Peyer's patch (tissue), 4 donors: ENCODE measurements at regions not wholly inside any gene's neighbourhood (a gene's known extent, or its start where the extent isn't known, plus 50 kb on each side); places are given as distances from the start of the nearest gene placed in this dataset.
"Not testable (repeated sequence)": the region's sequence is repeated elsewhere in the genome, so short reads cannot be mapped to it uniquely, and the experiment has no call there.

Experiments
- DNase-seq, 3 donors: peaks; one replicate each; pipeline ENCODE4 v3.0.0-alpha.2; 2017 to 2019
- H3K27ac ChIP-seq, 4 donors: fragments of 200-600 bp; sonication (generic); one replicate each; pipeline ENCODE4 v1.5.1; 2016 to 2019
- H3K27me3 ChIP-seq, 2 donors: fragments of 200-600 bp; sonication (generic); one replicate each; pipeline ENCODE4 v1.5.1; 2019
- H3K36me3 ChIP-seq, 3 donors: fragments of 200-600 bp; sonication (generic); one replicate each; pipeline ENCODE4 v1.5.1; 2016 to 2019
- H3K4me1 ChIP-seq, 4 donors: fragments of 200-600 bp; sonication (generic); one replicate each; pipeline ENCODE4 v1.5.1; 2016 to 2019
- H3K4me3 ChIP-seq, 4 donors: fragments of 200-600 bp; sonication (generic); 1 replicate in 3 of 4; 2 replicates in 1 of 4; pipeline ENCODE4 v1.5.1; 2016 to 2019; ENCODE audit warnings: mild to moderate bottlenecking in 1 of 4
- H3K9me3 ChIP-seq, 4 donors: fragments of 200-600 bp; sonication (generic); one replicate each; pipeline ENCODE4 v1.5.1; 2016 to 2019; ENCODE audit warnings: mild to moderate bottlenecking in 1 of 4
- POLR2A ChIP-seq, 2 donors: fragments of 450-650 bp; IDR thresholded peaks; one replicate each; pipeline ENCODE4 v1.5.1; 2017; ENCODE audit warnings: antibody characterized with exemption in 2 of 2, mild to moderate bottlenecking in 2 of 2, moderate library complexity in 2 of 2
- TF ChIP-seq, protein P1 (sequence below), 6 experiments: fragments of 450-650 bp in 4 of 6; fragments of 200-600 bp in 2 of 6; sonication (generic) in 1 of 6; IDR thresholded peaks; one replicate each; pipeline ENCODE4 v1.5.1; 2017 to 2019; ENCODE audit warnings: antibody characterized with exemption in 6 of 6, mild to moderate bottlenecking in 3 of 6, moderate library complexity in 1 of 6

DNA sequence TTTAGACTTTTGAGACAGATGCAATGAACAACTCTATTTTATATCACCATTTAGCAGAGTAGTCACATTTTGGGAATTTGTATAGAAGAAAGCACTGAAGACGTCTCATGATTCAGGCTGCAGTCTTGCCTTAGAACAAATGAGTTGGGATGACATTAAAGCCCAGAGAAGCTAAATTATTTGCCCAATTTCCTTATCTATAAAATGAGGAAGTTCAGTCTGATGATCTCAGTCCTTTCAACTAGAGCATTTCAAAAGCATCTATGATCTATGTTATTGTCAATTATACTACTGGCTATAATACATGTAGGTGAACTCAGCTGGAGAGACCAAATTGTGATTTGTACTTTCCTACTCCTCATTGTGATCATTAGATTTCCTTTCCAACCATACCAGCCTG is 154.1 kb downstream of the OSTF1 start:
- Histone ChIP-seq H3K27me3 (no peaks in the 10 kb centered on the region), H3K27ac (no peak overlapping the region), H3K9me3 (no peaks in the 10 kb centered on the region), H3K36me3 (no peaks in the 10 kb centered on the region), H3K4me1 (no peaks in the 10 kb centered on the region), H3K4me3 (no peak overlapping the region)
- no peak for DNase-seq
- TF ChIP-seq, protein P1, sequence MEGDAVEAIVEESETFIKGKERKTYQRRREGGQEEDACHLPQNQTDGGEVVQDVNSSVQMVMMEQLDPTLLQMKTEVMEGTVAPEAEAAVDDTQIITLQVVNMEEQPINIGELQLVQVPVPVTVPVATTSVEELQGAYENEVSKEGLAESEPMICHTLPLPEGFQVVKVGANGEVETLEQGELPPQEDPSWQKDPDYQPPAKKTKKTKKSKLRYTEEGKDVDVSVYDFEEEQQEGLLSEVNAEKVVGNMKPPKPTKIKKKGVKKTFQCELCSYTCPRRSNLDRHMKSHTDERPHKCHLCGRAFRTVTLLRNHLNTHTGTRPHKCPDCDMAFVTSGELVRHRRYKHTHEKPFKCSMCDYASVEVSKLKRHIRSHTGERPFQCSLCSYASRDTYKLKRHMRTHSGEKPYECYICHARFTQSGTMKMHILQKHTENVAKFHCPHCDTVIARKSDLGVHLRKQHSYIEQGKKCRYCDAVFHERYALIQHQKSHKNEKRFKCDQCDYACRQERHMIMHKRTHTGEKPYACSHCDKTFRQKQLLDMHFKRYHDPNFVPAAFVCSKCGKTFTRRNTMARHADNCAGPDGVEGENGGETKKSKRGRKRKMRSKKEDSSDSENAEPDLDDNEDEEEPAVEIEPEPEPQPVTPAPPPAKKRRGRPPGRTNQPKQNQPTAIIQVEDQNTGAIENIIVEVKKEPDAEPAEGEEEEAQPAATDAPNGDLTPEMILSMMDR (IDR thresholded peaks at IDR 0.05), result no peak
- TF ChIP-seq POLR2A (IDR thresholded peaks at IDR 0.05), result no peak

DNA sequence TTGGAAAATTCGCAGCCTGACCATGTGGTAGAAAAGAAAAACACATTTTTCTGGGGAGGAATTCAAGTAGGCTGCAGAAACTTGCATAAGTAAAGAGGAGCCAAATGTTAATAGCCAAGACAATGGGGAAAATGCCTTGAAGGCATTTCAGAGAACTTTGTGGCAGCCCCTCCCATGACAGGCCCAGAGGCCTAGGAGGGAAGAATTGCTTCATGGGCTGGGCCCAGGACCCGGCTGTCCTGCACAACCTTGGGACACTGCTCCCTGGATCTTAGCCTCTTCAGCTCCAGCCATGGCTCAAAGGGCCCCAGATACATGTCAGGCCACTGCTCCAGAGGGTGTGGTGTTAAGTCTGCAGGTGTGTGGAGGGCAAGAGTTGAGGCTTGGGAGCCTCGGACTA is 158.6 kb downstream of the OSTF1 start:
- Histone ChIP-seq H3K4me1 (no peaks in the 10 kb centered on the region), H3K4me3 (no peak overlapping the region)
- DNase-seq, result no peak

DNA sequence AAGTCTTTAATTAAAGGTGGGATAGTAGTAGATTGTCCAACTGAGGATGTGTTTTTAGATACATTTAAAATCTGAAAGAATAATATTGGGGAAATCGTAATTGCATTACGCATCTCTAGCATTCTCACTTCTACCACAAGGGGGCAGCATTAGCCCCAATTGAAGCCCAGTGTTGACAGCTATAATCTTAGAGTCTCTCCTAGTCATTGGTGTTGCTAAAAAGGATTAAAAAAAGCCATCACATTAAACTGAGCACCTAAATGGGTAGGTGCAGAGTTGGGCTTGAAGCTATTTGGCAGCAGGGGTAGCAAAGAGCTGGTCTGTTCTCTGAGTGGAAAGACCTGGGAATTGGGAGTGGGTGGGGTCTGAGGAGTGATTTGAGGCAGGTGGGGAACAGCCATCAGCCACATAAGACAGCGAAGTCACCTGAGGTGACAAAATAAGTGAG is 177.2 kb downstream of the OSTF1 start:
- Histone ChIP-seq H3K27ac (no peak overlapping the region), H3K4me1 (peaks cover 0 to 11% (median 2%) of the 10 kb centered on the region in 4 donors), H3K9me3 (no peaks in the 10 kb centered on the region), H3K27me3 (no peaks in the 10 kb centered on the region), H3K36me3 (no peaks in the 10 kb centered on the region), H3K4me3 (no peak overlapping the region)
- DNase-seq, result peak in 2 of 3 donors; percentile 22 to 78
- TF ChIP-seq, protein P1 (IDR thresholded peaks at IDR 0.05), result peak in 5 of 6 experiments; percentile 65 to 90 (median 88)
- no peak for TF ChIP-seq POLR2A (IDR thresholded peaks at IDR 0.05)

More for the DNA sequence above, 158.6 kb downstream of the OSTF1 start:
- Histone ChIP-seq H3K9me3 (no peaks in the 10 kb centered on the region), H3K36me3 (no peaks in the 10 kb centered on the region), H3K27me3 (no peaks in the 10 kb centered on the region), H3K27ac (no peak overlapping the region)
- TF ChIP-seq, protein P1 (IDR thresholded peaks at IDR 0.05), result no peak
- TF ChIP-seq POLR2A (IDR thresholded peaks at IDR 0.05), result no peak

DNA sequence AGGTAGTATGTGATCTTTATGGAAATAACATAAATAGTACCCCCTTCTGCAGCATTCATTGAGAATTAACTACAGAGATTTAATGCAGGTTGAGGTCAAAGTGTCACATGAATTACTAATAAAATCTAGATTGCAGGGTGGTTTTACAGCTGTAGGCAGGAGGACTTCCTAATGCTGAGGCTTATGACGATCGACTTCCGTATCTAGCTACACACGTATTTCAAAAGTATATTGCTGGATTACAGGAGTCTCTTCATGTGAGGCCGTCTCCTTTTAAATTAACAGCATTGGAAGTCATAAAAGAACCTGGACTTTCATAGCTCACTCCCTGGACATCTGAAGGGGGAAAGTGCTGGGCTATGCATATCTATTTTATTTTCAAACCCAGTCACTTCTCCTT is 180.9 kb downstream of the OSTF1 start:
- H3K27ac ChIP-seq, result peak overlapping the region in 3 of 4 donors; percentile 32 to 75 (median 40)
- TF ChIP-seq, protein P1 (IDR thresholded peaks at IDR 0.05), result no peak
- no peak for TF ChIP-seq POLR2A (IDR thresholded peaks at IDR 0.05)

DNA sequence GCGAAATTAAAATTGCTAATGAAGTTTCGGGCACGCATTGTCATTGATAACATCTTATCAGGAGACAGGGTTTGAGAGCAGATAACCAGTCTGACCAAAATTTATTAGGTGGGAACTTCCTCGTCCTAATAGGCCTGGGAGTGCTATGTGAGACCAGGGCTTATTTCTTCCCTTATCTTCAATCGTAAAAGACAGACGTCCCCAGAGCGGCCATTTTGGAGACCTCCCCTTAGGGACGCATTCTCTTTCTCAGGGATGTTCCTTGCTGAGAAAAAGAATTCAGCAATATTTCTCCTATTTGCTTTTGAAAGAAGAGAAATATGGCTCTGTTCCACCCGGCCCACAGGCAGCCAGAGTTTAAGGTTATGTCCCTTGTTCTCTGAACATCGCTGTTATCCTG is 184.7 kb downstream of the OSTF1 start:
- DNase-seq, H3K36me3 ChIP-seq, H3K4me3 ChIP-seq, H3K4me1 ChIP-seq, H3K9me3 ChIP-seq, H3K27ac ChIP-seq, H3K27me3 ChIP-seq: not testable (repeated sequence)

More for the DNA sequence above, 180.9 kb downstream of the OSTF1 start:
- Histone ChIP-seq H3K27me3 (no peaks in the 10 kb centered on the region), H3K36me3 (no peaks in the 10 kb centered on the region), H3K4me1 (peaks cover 0 to 11% (median 2%) of the 10 kb centered on the region in 4 donors), H3K9me3 (no peaks in the 10 kb centered on the region), H3K4me3 (no peak overlapping the region)
- no peak for DNase-seq

DNA sequence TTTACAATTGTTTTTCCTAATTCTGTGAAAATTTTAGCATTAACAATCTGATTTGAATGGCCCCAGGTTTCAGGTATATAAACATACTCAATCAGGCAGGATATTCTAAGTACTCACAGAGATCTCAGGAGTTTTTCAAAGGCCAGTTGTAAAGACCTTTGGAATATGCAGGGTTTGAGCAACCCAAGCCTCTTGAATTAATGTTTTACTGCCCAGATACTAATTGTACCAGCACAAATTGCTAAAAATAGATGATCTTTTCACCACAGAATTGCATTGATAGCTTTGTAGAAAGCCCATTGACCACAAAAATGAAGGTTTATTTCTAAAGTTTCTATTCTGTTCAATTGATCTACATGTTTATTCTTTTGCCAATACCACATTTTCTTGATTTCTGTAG is 186.5 kb downstream of the OSTF1 start:
- H3K36me3 ChIP-seq, result no peaks in the 10 kb centered on the region
- no peak overlapping the region for H3K4me3 ChIP-seq
- H3K27me3 ChIP-seq, result no peaks in the 10 kb centered on the region
- peaks cover 0 to 5% (median 0%) of the 10 kb centered on the region in 4 donors for H3K4me1 ChIP-seq
- DNase-seq, result no peak
- no peak overlapping the region for H3K27ac ChIP-seq
- TF ChIP-seq, protein P1 (IDR thresholded peaks at IDR 0.05), result no peak
- no peak for TF ChIP-seq POLR2A (IDR thresholded peaks at IDR 0.05)
- no peaks in the 10 kb centered on the region for H3K9me3 ChIP-seq
